AG04449 (cell line): ENCODE measurements at regions not wholly inside any gene's neighbourhood (a gene's known extent, or its start where the extent isn't known, plus 50 kb on each side); places are given as distances from the start of the nearest gene placed in this dataset.

Experiments used
- CTCF ChIA-PET: fragments of 350-600 bp; formaldehyde crosslinking; extraction: SDS; loops from one replicate; lab custom pipeline; 2021; ENCODE audit warnings: antibody characterized with exemption; lab: Yijun Ruan, JAX
- POLR2A ChIA-PET: fragments of 400-600, 350-600 bp; formaldehyde crosslinking; extraction: SDS; loops from one replicate; lab custom pipeline; 2020; ENCODE audit warnings: antibody characterized with exemption, inconsistent platforms; lab: Yijun Ruan, JAX
- DNase-seq: peaks from one replicate; pipeline ENCODE4 v3.0.0-alpha.2; 2010; ENCODE audit warnings: low read depth, low spot score
- H3K4me3 ChIP-seq: 2 replicates; pipeline ENCODE4 v1.5.1; 2011; ENCODE audit warnings: low read depth, mild to moderate bottlenecking, control low read depth, low read length
- TF ChIP-seq, protein P1 (sequence below): IDR thresholded peaks from one replicate; pipeline ENCODE4 v1.5.1; 2011; ENCODE audit warnings: mild to moderate bottlenecking, moderate library complexity, low read length, control low read depth, inconsistent platforms; ENCODE audit not compliant: insufficient read depth; ENCODE audit errors: missing control alignments

DNA sequence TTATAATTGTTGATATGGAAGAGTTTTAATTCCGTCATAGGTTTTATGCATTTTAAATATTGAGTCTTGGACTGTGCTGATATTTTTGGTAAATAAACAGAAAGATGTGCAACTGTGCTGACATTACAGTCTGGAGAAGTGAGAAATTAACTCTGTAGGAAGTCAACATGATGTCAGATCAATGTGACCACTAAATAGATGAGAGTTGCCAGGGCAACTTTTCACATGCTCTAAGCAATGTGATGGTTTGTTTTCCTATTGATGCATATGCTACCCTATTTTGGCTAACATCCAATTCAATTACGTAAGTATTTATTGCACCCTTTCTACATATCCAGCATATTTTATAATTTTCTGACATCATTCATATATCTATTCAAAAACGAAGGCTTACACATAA lies 1109.3 kb downstream of the TSN start:
- no peak overlapping the region for H3K4me3 ChIP-seq
- ChIA-PET CTCF (no interaction called here), POLR2A (no interaction called here)
- DNase-seq = no peak
- TF ChIP-seq, protein P1, sequence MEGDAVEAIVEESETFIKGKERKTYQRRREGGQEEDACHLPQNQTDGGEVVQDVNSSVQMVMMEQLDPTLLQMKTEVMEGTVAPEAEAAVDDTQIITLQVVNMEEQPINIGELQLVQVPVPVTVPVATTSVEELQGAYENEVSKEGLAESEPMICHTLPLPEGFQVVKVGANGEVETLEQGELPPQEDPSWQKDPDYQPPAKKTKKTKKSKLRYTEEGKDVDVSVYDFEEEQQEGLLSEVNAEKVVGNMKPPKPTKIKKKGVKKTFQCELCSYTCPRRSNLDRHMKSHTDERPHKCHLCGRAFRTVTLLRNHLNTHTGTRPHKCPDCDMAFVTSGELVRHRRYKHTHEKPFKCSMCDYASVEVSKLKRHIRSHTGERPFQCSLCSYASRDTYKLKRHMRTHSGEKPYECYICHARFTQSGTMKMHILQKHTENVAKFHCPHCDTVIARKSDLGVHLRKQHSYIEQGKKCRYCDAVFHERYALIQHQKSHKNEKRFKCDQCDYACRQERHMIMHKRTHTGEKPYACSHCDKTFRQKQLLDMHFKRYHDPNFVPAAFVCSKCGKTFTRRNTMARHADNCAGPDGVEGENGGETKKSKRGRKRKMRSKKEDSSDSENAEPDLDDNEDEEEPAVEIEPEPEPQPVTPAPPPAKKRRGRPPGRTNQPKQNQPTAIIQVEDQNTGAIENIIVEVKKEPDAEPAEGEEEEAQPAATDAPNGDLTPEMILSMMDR = no peak

DNA sequence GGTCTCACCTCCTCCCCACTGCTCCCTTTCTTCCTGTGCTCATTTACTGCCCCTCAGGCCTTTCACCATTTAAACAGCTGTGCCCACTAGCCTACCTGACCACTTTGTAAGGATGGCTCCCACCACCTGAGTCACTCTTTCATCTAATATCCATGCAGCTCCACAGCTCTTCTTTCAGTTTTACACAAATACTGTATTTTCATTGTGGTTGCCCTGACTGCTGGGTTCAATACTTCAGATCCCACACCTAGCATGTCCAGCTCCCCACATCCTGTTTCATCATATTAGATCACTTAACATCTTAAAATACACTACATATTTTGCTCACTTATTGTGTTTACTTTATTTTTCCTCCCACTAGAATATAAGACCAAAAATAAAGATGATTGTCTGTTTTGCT lies 1110.6 kb downstream of the TSN start:
- CTCF ChIA-PET = no interaction called here
- TF ChIP-seq, protein P1 = no peak
- H3K4me3 ChIP-seq = no peak overlapping the region
- DNase-seq = no peak
- POLR2A ChIA-PET = no interaction called here

DNA sequence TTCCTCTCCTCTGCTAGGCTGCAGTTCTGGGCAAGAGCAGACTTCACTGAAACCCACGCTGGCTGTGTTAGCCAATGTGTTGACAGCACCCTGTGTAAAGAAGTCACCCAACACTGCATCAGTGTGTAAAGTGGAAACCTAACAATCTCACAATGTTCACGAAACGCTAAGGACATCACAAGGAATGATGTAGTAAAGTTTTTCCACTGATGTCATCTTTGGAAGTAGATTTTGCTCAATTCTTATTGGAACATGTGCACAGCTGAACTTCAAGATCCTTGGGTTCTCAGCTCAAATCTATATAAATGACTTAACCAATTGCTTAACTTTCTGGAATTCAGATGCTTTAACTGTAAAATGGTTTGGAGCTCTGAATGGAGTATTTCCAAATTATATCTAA lies 1112.5 kb downstream of the TSN start:
- POLR2A ChIA-PET = no interaction called here
- no peak for DNase-seq
- TF ChIP-seq, protein P1 = no peak
- CTCF ChIA-PET = no interaction called here
- no peak overlapping the region for H3K4me3 ChIP-seq

DNA sequence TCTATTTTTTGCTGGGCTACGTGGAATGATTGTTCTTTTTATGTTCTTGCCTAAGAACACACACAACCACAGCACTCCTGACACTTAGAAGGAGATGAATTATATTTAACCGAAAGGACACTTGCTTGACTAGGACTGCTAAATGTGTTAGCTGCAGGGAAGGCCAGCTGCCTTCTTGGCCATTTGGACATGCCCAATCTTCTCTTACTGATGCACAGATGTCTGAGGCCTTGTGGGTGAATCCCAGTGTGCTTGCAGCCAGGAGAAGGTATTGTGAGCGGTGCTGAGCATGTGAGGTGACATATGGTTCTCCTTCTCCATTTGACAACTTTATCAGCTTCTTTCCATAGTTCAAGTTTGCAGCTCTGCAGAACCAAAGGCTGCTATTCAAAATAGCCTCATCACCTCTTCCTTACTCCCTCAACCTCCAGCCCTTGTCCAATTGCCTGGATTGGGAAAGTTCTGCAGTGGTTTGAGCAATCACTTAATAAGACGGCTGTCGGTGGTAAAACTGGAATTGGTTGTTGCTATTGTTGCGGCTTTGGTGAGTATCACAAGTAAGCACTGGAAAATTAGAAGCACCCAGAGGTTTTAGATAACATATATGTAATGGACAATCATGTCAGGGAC lies 1113.3 kb downstream of the TSN start:
- H3K4me3 ChIP-seq = no peak overlapping the region
- POLR2A ChIA-PET = no interaction called here
- CTCF ChIA-PET = no interaction called here
- TF ChIP-seq, protein P1 = no peak
- DNase-seq = no peak

DNA sequence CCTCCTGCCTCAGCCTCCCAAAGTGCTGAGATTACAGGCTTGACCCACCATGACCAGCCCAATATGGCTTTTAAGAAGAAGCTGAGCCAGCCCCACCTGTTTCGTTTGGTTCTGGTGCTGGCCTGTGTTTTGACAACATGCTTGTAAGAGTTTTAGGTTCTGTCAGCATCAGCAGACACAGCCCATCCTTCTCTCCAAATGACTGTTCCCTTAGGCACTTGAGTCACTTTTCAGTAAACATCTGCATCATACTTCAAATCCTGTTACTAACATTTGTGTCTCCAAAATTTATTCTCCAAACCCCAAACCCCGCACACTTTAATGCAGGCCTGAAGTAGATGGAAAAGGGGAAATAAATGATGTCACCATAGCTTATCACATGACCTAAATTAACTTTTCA lies 1118.5 kb downstream of the TSN start:
- POLR2A ChIA-PET = no interaction called here
- CTCF ChIA-PET = no interaction called here

DNA sequence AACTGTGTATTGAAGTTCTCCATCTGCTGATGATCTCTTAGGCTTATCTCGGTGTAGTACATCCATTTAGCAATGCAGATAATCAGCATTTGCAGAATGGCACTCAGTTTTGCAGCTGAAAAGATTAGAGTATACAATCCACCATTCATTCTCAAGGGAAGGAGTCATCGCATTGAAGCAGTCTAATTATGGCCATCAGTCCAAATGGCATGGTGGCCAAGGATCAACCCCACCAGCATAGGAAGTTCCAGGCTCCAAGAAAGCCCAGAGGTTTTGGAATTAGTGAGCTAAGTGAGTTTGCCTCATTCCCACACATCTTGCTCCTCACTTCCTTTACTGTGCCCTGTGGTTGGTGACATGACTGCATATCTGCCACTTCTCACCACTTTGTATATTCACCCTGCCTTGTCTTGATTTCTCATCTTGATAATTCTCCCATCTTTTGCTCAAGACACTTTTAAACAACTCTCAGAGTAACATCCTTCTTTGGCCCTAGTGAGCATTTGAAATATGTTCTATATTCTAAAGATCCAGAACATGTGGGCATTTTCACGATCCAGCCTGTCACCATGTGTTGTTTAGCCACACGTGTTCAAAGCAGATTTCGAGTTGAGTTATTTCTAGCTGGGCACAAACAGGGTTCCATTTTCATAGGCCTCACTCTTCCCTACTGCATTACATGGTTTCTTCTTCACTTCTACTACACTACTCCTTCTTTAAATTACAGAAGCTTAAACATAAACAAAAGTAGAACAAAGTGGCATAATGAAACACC lies 1119.8 kb downstream of the TSN start:
- TF ChIP-seq, protein P1 = no peak
- H3K4me3 ChIP-seq = no peak overlapping the region
- ChIA-PET CTCF (no interaction called here), POLR2A (no interaction called here)
- no peak for DNase-seq

More for the DNA sequence above, 1118.5 kb downstream of the TSN start:
- TF ChIP-seq, protein P1 = no peak
- no peak for DNase-seq
- no peak overlapping the region for H3K4me3 ChIP-seq
